Endothelial cell of hepatic sinusoid (primary cell): ENCODE measurements at regions not wholly inside any gene's neighbourhood (a gene's known extent, or its start where the extent isn't known, plus 50 kb on each side); places are given as distances from the start of the nearest gene placed in this dataset.

Experiments used
- in situ Hi-C: cut with HindIII; loops from 2 replicates; pipeline ENCODE4 v1.10.0; 2017; ENCODE audit warnings: low sequenced_read_pairs

DNA sequence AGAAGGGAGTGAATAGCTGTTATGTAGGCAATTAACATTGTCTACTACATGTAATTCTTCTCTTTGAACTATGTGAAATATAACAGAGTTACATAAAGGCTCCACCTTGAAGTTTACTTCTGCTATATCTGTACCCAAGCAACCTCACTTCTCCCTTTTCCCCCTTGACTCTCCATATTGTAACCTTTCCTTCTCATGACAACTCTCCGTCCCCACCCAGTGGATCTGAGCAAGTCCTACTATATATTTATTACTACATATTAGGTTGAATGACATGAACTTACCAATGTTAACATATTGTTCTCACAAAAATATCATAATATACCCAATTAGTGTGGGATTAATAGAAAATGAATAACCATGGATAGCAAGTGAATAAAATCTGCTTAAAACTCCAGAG is 93.2 kb upstream of the ATP8A1 start:
- in situ Hi-C loops: no loop called here

DNA sequence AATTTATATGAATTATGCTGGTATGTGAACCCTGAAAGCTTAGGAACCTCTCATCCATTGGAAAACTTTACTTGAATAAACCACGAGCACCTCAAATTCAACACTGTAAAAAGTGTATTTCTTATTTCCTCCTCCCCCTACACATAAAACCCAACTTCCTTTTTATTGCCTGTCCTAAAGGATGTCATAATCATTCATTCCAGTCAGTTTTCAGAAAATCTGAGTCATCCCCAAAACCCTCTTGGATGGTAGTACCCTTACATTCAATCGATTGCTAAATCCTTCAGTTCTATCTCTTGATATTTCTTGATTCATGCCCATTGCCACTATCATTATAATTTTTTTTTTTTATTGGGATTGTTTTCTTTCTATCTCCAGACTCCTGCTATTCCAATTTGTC is 91.1 kb upstream of the ATP8A1 start:
- in situ Hi-C loops: loop anchor here (5.0 to 10.0 kb wide), 2 partner anchors 57 to 71 kb away; no protein-coding TSS in a partner anchor

- in situ Hi-C loops: no loop called here
These were observed 79.8 kb upstream of the ATP8A1 start for GRCh38 chr4:42736527-42737195.

GRCh38 chr4:42733380-42733779 is 76.5 kb upstream of the ATP8A1 start:
- in situ Hi-C loops: no loop called here

GRCh38 chr4:42732776-42733175 is 75.9 kb upstream of the ATP8A1 start:
- in situ Hi-C loops: no loop called here

- in situ Hi-C loops: no loop called here
These were observed 72.8 kb upstream of the ATP8A1 start for GRCh38 chr4:42729505-42730237.

GRCh38 chr4:42724451-42724850 is 67.5 kb upstream of the ATP8A1 start:
- in situ Hi-C loops: no loop called here

DNA sequence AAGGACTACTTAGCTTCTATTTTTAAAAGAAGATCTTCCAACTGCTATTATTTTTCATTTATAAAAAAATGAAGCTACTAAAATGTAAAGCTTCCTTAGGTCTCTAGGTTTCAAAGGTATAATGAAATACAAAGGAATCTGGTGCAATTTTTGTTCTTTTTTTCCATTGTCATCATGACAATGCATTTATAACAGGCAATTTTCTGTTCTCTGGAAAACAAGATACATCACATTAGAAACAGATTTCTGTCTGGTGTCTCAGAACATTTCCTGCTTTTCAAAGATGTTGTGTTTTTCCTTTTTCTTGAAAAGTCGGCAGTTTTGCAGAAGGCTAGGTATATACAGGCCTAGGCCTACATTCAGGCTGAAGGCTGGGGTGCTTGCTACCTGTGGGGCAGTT is 63.6 kb upstream of the ATP8A1 start:
- in situ Hi-C loops: no loop called here

- in situ Hi-C loops: no loop called here
These were observed 62.4 kb upstream of the ATP8A1 start for GRCh38 chr4:42719257-42719656.

DNA sequence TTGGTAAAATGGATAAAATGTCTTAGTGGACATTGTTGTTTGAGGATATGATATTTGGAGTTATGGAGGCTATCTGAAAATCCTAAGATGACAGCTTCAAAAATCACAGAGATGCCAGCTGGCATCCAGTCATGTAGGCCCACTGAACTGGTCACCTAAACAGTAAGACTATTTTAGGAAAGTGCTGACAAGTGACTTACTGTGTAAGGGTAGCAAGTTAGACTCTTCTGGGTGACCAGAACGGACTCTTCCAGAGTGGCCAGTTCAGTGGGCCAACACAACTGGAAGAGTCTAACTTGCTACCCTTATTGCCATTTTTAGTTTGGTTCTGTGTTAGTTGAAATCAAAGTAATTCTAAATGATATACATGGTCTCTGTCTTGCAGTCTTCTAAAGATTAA is 61.4 kb upstream of the ATP8A1 start:
- in situ Hi-C loops: no loop called here

- in situ Hi-C loops: no loop called here
These were observed 60.1 kb upstream of the ATP8A1 start for GRCh38 chr4:42716996-42717395.

DNA sequence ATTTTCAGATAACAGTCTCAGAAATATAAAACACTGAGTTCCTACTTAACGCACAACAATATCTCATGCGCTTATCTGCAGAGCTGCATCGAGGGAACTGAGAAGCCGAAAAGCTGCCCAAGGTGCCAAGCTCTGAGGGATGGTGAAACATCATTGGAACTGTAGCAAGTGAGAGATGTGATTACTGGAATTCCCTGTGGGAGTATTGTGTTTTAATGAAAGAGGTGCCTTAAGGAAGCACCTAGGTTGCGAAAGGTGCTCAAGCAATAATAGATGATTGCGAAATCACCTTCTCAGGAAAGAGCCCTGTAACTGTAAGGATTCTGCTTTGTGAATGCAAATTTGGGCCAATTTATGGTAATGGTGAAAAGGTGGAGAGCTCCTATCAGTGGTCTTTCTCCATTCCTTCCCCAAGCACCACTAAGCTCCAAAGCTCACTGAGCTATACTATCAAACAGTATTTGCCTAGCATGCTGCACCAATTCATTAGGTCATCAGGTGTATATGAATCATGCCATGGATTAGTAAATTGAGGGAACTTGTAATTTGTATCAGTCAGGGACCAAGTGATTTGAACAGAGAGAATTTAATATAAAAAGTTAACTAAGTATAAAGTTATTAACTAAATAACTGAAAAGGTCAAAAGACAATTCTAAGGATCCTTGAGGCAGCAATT is 59.0 kb upstream of the ATP8A1 start:
- in situ Hi-C loops: no loop called here

DNA sequence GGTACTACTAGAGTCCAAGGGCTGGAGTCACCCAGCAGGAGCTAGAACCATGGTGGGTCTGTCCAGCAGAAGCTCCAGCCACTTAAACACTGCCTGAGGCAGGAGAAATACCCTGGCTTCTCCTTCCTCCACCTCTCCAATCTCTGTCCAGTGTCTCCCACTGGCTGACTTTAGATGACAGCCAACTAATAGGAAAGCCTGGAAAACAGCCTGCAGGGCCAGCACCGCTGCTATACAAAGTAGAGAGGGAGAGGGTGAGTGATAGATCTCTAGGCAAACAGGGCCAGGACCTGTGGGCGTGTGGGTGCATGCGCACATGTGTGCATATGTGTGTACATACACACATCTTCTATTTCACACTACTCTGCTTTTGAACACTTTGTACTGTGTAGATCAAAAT is 56.5 kb upstream of the ATP8A1 start:
- in situ Hi-C loops: no loop called here

GRCh38 chr4:42712854-42713253 is 55.9 kb upstream of the ATP8A1 start:
- in situ Hi-C loops: no loop called here

DNA sequence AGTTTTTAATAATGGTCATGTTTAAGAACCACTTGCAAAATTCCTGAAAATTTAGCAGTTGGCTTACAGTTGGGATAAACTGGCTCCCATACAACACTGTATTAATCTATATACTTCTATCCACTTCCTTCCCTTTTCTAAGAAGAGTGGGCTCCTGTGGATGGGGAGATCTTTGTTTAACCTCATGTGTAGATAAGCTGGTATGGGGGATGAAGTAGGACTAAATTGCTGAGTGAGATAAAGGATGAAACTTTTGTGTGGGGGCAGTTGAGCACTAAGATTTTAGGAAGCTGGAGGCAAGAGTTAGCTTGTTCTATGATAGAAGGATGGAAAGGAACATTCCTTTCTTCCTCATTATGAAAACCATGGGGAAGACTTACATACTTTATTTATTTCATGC is 54.6 kb upstream of the ATP8A1 start:
- in situ Hi-C loops: no loop called here

DNA sequence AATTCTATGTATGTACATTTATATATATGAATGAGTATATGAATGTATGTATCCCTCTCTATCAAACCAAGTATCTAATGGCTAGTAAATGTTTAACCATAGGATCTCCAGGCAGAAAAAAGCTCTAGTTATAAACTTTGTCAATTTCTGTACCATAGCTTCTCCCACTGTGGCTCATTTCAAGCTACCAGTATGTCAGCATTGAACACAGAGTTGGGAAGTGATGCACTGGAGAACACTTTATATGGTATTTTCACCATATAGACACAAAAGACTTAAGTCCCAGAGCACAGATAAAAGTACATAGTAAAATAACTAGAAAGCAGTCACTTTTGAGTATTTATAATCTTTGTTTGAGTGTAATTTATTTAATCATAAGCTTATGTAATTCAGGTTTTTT is 53.9 kb upstream of the ATP8A1 start:
- in situ Hi-C loops: no loop called here

DNA sequence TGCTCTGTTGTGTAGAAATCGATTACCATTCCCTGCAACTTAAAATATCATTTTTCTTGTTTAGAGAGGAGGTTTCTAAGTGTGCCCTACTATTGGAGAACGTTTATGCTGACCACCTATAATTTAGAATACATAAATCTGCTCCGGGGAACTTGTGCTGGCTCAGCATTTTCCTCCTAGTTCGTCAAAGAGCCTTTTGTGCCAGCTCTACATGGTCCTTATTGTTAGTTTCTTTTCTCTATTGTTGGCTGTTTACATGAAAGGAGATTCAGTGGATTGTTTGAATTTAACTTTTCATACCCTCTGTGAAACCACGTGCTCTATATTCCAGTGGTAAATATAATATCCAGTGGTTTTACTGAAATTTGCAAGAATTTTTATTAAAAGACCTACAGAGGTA is 53.4 kb upstream of the ATP8A1 start:
- in situ Hi-C loops: no loop called here

DNA sequence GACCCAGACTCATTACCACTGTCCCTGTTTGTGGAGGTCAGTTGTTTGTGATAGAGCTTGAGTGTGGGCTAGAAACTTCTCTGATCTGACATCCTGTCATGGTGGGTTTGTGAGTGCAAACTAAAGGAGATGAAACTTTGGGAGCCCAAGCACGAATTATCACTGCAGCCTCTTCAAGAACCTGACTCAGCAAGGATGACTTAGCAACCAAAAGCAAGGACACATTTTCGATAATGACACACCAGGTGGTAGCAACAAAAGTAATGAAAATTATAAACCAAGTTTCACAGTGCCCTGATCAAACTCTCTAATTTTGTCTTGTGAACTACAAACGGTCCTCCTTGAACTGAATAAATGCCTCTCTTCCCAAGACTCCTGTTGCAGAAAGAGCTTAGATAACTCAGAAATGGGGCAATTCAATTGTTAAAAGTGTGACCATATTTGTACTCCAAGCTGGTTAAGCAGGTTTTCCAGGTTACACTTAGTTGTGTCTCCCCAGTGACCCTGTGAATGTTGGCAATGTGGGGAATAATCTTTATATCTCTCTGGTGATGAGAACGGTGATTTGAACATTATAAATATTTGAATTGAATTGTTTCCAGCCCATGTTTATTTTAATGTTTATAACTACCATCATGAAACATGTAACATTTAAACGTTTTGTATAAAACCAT is 52.6 kb upstream of the ATP8A1 start:
- in situ Hi-C loops: no loop called here

DNA sequence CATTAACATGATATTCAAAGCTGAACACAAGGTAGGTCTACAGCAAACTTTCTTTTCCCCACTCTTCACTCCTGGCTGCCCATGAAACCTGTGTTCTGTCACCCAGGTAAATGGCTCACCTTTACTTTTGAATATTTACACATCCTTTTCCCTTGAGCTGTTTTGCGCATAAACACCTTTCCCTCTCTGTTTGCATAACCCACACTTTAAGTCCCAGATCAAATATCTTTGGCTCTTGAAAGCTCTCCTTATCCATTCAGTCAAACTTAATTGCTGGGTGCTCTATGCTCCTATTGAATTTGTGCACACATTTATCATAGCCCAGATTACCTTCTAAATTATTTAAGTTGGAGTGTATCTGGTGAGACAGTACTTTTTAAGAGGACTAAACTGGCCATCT is 51.7 kb upstream of the ATP8A1 start:
- in situ Hi-C loops: no loop called here
